ENCODE measurements at regions not wholly inside any gene's neighbourhood (a gene's known extent, or its start where the extent isn't known, plus 50 kb on each side); places are given as distances from the start of the nearest gene placed in this dataset.

GRCh38 chr1:82880506-82880905 lies 1079.8 kb downstream of the ADGRL2 start:
- no peak for TF ChIP-seq CTCF (IDR thresholded peaks at IDR 0.05)
- TF ChIP-seq POLR2A (IDR thresholded peaks at IDR 0.05), result no peak

Data from uterus (tissue), 2 donors.